Esophagus squamous epithelium (tissue), 5 donors: ENCODE measurements at regions not wholly inside any gene's neighbourhood (a gene's known extent, or its start where the extent isn't known, plus 50 kb on each side); places are given as distances from the start of the nearest gene placed in this dataset.

Source experiments
- DNase-seq: peaks from one replicate; lab custom pipeline; 2025; lab: John Stamatoyannopoulos, UW
- H3K27ac ChIP-seq, 4 donors: fragments of 200-600 bp; sonication (generic); one replicate each; pipeline ENCODE4 v1.5.1; 2016 to 2019; ENCODE audit warnings: mild to moderate bottlenecking in 1 of 4
- H3K27me3 ChIP-seq, 4 donors: fragments of 200-600 bp; sonication (generic); 1 replicate in 3 of 4; 2 replicates in 1 of 4; pipeline versions ENCODE4 v1.5.1 to v1.6.0; 2017 to 2021; ENCODE audit warnings: antibody characterized with exemption in 1 of 4
- H3K36me3 ChIP-seq, 3 donors: fragments of 200-600 bp; sonication (generic); one replicate each; pipeline ENCODE4 v1.5.1; 2016 to 2019
- H3K4me1 ChIP-seq, 3 donors: fragments of 200-600 bp; sonication (generic); one replicate each; pipeline ENCODE4 v1.5.1; 2017 to 2019
- H3K4me3 ChIP-seq, 4 donors: fragments of 200-600 bp; sonication (generic); 1 replicate in 3 of 4; 2 replicates in 1 of 4; pipeline ENCODE4 v1.5.1; 2016 to 2019; ENCODE audit warnings: mild to moderate bottlenecking in 2 of 4, moderate library complexity in 1 of 4
- H3K9me3 ChIP-seq, 3 donors: fragments of 200-600 bp; sonication (generic); one replicate each; pipeline ENCODE4 v1.5.1; 2016 to 2019
- POLR2A ChIP-seq, 4 donors: fragments of 450-650 bp; IDR thresholded peaks; one replicate each; pipeline ENCODE4 v1.6.1; 2017; ENCODE audit warnings: antibody characterized with exemption in 4 of 4, mild to moderate bottlenecking in 4 of 4, moderate library complexity in 3 of 4
- WGBS, 2 donors: methylation state at CpG; one replicate each; pipeline ENCODE4 v1.1.5; 2018; 5-methylcytosine and 5-hydroxymethylcytosine counted together
- intact Hi-C: fragments of 100-400 bp; cut with DNase I; formaldehyde crosslinking; loops from one replicate; pipeline ENCODE4 v1.15.0; 2022
- TF ChIP-seq, protein P1 (sequence below), 6 experiments: fragments of 450-650 bp in 4 of 6; fragments of 200-600 bp in 2 of 6; sonication (generic) in 2 of 6; IDR thresholded peaks; one replicate each; pipeline ENCODE4 v1.5.1; 2016 to 2019; ENCODE audit warnings: antibody characterized with exemption in 6 of 6, mild to moderate bottlenecking in 4 of 6, moderate library complexity in 4 of 6
- donor health status: DM: yes; HTN: yes; CAD: no.

DNA sequence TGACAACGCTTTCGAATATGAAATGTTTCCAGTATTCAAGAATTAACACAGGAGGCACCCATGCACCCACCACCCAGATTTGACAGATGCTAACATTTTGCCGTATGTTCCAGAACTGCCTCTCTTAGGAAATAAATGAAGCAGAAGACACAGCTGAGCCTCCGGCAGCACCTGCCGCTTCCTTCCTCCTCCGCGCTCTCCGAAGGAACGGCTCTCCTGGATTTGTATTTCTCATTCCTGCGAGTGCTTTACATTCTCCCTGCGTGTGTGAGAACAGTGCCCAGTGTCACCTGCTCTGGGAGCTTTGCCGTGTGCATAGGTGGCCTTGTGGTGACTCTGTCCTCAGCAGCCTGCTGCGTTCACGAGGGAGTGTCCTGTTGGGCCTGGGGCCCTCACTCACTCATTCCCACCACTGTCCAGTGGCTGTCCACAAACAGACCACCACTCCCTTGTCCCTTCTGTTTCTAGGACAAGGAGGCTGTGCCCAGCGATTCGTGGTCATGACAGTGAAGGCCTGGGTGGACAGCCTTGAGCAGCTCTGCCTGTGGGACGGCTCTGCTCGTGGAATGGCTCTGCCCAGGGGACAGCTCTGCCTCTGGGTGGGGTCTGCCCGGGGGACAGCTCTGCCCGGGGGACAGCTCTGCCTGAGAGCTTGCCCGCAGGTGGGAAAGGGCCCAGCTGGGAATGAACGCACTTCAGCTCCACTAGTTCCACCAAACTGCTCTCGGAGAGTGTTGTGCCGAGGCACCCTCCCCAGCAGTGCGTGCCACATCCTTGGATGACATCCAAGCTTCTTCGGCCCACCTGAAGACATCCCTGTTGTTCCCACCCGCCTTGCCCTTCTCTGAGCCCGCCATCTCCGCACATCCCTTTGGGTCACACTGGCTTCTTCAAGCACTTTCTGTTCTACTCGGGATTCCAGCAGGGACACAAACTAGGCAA is 170.5 kb upstream of the PPP1R26 start:
- no peak for DNase-seq
- peaks cover 0 to 77% (median 0%) of the 10 kb centered on the region in 4 donors for H3K27me3 ChIP-seq
- 84% methylated on average over 16 to 18 of the region's 30 CpGs for WGBS, 2 donors

DNA sequence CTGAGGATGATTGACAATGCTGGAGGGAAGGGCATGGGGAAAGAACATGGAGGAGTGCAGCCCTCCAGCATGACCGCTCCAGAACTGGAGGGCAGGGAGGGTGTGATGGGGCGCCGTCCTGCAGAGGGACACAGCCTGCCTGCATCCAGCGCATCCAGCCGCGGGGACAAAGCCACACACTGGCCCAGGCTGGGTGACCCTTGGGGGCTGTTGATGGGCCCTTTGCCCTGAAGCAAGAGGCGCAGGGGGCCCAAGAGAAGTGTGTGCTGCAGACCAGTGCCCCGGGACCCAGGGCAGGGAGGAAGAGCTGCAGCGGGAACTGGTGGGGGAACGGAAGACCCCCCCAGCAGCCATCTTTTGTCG is 169.8 kb upstream of the PPP1R26 start:
- peaks cover 0 to 81% (median 0%) of the 10 kb centered on the region in 4 donors for H3K27me3 ChIP-seq
- H3K4me3 ChIP-seq = no peak overlapping the region
- WGBS, 2 donors = 74 to 90% methylated on average over 2 to 4 of the region's 11 CpGs
- no peaks in the 10 kb centered on the region for H3K4me1 ChIP-seq
- no peaks in the 10 kb centered on the region for H3K36me3 ChIP-seq
- peaks cover 0 to 12% (median 8%) of the 10 kb centered on the region in 3 donors for H3K9me3 ChIP-seq
- no peak for TF ChIP-seq POLR2A (IDR thresholded peaks at IDR 0.05)
- TF ChIP-seq, protein P1, sequence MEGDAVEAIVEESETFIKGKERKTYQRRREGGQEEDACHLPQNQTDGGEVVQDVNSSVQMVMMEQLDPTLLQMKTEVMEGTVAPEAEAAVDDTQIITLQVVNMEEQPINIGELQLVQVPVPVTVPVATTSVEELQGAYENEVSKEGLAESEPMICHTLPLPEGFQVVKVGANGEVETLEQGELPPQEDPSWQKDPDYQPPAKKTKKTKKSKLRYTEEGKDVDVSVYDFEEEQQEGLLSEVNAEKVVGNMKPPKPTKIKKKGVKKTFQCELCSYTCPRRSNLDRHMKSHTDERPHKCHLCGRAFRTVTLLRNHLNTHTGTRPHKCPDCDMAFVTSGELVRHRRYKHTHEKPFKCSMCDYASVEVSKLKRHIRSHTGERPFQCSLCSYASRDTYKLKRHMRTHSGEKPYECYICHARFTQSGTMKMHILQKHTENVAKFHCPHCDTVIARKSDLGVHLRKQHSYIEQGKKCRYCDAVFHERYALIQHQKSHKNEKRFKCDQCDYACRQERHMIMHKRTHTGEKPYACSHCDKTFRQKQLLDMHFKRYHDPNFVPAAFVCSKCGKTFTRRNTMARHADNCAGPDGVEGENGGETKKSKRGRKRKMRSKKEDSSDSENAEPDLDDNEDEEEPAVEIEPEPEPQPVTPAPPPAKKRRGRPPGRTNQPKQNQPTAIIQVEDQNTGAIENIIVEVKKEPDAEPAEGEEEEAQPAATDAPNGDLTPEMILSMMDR (IDR thresholded peaks at IDR 0.05) = no peak
- no peak for DNase-seq
- intact Hi-C loops = no loop called here
- H3K27ac ChIP-seq = no peak overlapping the region

More for the DNA sequence above, 170.5 kb upstream of the PPP1R26 start:
- no peaks in the 10 kb centered on the region for H3K36me3 ChIP-seq
- H3K4me1 ChIP-seq = no peaks in the 10 kb centered on the region
- TF ChIP-seq, protein P1 (IDR thresholded peaks at IDR 0.05) = no peak
- TF ChIP-seq POLR2A (IDR thresholded peaks at IDR 0.05) = no peak
- peaks cover 0 to 12% (median 8%) of the 10 kb centered on the region in 3 donors for H3K9me3 ChIP-seq
- intact Hi-C loops = no loop called here
- H3K27ac ChIP-seq = no peak overlapping the region
- no peak overlapping the region for H3K4me3 ChIP-seq

DNA sequence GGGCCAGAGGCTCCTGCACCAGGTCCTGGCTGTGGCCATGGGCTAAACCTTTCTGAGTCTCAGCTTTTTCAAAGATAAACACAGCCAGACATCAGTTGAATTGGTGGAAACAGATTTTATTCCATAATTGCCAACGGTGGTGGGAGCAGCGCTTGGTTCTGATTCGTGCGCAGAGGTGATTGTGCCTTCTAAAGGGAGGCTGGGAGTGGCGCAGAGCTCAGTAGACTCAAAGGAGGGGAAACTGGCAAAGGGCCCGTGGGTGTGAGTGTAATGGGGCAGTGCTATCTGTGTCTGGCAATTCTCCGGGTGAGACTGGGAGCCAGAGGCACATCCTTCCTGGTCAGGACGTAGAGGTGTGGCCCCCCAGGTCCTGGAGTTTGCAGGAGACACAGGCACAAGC is 169.4 kb upstream of the PPP1R26 start:
- WGBS, 2 donors = 50 to 80% methylated on average over 7 to 8 of the region's 8 CpGs
- DNase-seq = no peak
- Histone ChIP-seq H3K36me3 (no peaks in the 10 kb centered on the region), H3K27ac (no peak overlapping the region), H3K4me1 (no peaks in the 10 kb centered on the region), H3K4me3 (no peak overlapping the region), H3K27me3 (peaks cover 0 to 81% (median 0%) of the 10 kb centered on the region in 4 donors), H3K9me3 (peaks cover 0 to 12% (median 8%) of the 10 kb centered on the region in 3 donors)
- TF ChIP-seq POLR2A (IDR thresholded peaks at IDR 0.05) = no peak
- TF ChIP-seq, protein P1 (IDR thresholded peaks at IDR 0.05) = no peak
- intact Hi-C loops = no loop called here

DNA sequence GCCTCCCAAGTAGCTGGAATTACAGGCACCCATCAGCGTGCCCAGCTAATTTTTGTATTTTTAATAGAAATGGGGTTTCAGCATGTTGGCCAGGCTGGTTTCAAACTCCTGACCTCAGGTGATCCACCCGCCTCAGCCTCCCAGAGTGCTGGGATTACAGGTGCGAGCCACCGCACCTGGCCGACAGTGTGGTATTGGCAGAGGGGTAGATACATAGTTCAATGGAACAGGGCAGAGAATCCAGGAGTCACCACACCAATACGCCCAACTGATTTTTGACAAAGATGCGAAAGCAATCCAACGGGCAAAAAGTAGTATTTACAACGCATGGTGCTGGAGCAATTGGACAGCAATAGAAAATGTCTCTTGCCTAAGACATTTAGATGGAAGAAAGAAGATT is 164.0 kb upstream of the PPP1R26 start:
- peaks cover 0 to 35% (median 0%) of the 10 kb centered on the region in 4 donors for H3K27me3 ChIP-seq
- no peaks in the 10 kb centered on the region for H3K4me1 ChIP-seq
- no peak for TF ChIP-seq POLR2A (IDR thresholded peaks at IDR 0.05)
- TF ChIP-seq, protein P1 (IDR thresholded peaks at IDR 0.05) = no peak
- 86 to 89% methylated on average over 7 of the region's 9 CpGs for WGBS, 2 donors
- no peak overlapping the region for H3K27ac ChIP-seq
- H3K4me3 ChIP-seq = no peak overlapping the region
- no peaks in the 10 kb centered on the region for H3K36me3 ChIP-seq
- DNase-seq = no peak
- intact Hi-C loops = no loop called here
- peaks cover 0 to 12% (median 8%) of the 10 kb centered on the region in 3 donors for H3K9me3 ChIP-seq

DNA sequence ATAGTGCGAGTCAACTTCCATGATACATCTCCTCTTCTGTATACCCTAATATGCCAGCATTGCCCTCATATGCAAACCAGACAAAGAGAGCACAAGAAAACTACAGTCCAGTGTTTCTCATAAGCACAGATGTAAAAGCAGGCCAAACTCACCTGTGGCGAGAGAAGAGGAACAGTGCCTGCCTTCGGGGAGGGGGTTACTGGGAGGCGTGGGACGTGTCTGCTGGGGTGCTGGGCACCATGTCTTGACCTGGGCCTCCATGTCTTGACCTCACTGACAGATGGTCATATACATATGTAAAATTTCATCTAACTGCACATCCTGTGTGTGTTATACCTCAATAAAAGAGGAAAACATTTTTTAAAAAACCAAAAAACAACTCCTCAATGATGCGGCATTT is 159.3 kb upstream of the PPP1R26 start:
- Histone ChIP-seq H3K36me3 (no peaks in the 10 kb centered on the region), H3K27ac (no peak overlapping the region), H3K27me3 (peaks cover 0 to 41% (median 0%) of the 10 kb centered on the region in 4 donors), H3K4me3 (no peak overlapping the region), H3K9me3 (peaks cover 0 to 8% (median 0%) of the 10 kb centered on the region in 3 donors), H3K4me1 (no peaks in the 10 kb centered on the region)
- DNase-seq = no peak
- 71 to 79% methylated on average over 5 to 6 of the region's 6 CpGs for WGBS, 2 donors
- intact Hi-C loops = no loop called here
- TF ChIP-seq POLR2A (IDR thresholded peaks at IDR 0.05) = no peak
- TF ChIP-seq, protein P1 (IDR thresholded peaks at IDR 0.05) = no peak
